ENCODE measurements at regions not wholly inside any gene's neighbourhood (a gene's known extent, or its start where the extent isn't known, plus 50 kb on each side); places are given as distances from the start of the nearest gene placed in this dataset.

DNA sequence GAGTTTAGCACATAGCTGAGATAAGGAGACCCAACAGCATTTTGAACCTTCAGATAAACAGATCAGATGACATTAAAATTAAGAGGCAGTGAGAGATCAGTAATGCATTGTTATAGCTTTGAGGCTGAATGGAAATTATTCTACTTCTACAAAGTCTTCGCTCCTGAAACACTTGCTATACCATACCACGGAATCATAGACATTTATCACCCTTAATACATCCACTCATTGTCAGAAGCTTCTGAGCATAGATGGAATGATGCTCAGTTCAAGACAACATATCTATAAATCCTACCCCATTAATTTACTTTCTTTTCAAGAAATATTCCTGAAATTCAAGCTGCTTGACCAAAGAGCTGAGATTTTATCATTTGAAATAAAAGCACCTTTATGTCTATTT, 266.7 kb downstream of the C3orf38 start:
- CTCF ChIA-PET, result no interaction called here
- Histone ChIP-seq H3F3A (ENCODE audit: low read length, unreplicated experiment) (no peaks in the 10 kb centered on the region), H4K20me1 (ENCODE audit: low read length) (no peaks in the 10 kb centered on the region), H3K4me2 (ENCODE audit: low read length) (no peak overlapping the region), H3K9ac (ENCODE audit: low read length) (no peak overlapping the region), H3K27ac (ENCODE audit: low read length) (no peak overlapping the region), H3K79me2 (ENCODE audit: low read length) (no peaks in the 10 kb centered on the region), H3K9me3 (ENCODE audit: low read length) (no peaks in the 10 kb centered on the region), H3K4me1 (ENCODE audit: insufficient read depth, low read length) (no peaks in the 10 kb centered on the region), H3K9me2 (replicated peaks; ENCODE audit: low read length) (no peaks in the 10 kb centered on the region), H3K4me3 (ENCODE audit: low read length) (no peak overlapping the region), H3K36me3 (ENCODE audit: low read depth, low read length) (no peaks in the 10 kb centered on the region), H3K27me3 (ENCODE audit: low read length) (no peaks in the 10 kb centered on the region), H2AFZ (ENCODE audit: low read length) (no peak overlapping the region)
- no peak for TF ChIP-seq EZH2phosphoT487 (IDR thresholded peaks at IDR 0.05; ENCODE audit: borderline replicate concordance, low read length)
- no peak for TF ChIP-seq EZH2 (IDR thresholded peaks at IDR 0.05; ENCODE audit: low read length, unreplicated experiment)
- TF ChIP-seq, protein P1, sequence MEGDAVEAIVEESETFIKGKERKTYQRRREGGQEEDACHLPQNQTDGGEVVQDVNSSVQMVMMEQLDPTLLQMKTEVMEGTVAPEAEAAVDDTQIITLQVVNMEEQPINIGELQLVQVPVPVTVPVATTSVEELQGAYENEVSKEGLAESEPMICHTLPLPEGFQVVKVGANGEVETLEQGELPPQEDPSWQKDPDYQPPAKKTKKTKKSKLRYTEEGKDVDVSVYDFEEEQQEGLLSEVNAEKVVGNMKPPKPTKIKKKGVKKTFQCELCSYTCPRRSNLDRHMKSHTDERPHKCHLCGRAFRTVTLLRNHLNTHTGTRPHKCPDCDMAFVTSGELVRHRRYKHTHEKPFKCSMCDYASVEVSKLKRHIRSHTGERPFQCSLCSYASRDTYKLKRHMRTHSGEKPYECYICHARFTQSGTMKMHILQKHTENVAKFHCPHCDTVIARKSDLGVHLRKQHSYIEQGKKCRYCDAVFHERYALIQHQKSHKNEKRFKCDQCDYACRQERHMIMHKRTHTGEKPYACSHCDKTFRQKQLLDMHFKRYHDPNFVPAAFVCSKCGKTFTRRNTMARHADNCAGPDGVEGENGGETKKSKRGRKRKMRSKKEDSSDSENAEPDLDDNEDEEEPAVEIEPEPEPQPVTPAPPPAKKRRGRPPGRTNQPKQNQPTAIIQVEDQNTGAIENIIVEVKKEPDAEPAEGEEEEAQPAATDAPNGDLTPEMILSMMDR (conservative IDR thresholded peaks at IDR 0.05; ENCODE audit: low read depth, low read length), result no peak
- DNase-seq (no peak), ATAC-seq (no peak)
- BruUV-seq (replicated peaks), result no TSS peak
- POLR2A ChIA-PET (ENCODE audit: unreplicated experiment), result no interaction called here
- intact Hi-C loops (cut with micrococcal nuclease), result no loop called here

GRCh38 chr3:88418219-88418618, 268.5 kb downstream of the C3orf38 start:
- no TSS peak for BruUV-seq (replicated peaks)
- H3F3A ChIP-seq (ENCODE audit: low read length, unreplicated experiment), result no peaks in the 10 kb centered on the region
- no peaks in the 10 kb centered on the region for H3K79me2 ChIP-seq (ENCODE audit: low read length)
- H3K9ac ChIP-seq (ENCODE audit: low read length), result no peak overlapping the region
- ChIA-PET POLR2A (ENCODE audit: unreplicated experiment) (no interaction called here), CTCF (no interaction called here)
- H3K27me3 ChIP-seq (ENCODE audit: low read length), result 0 out of 2 replicates have a peak, but pooled peaks cover 7% of the 10 kb centered on the region
- H3K9me3 ChIP-seq (ENCODE audit: low read length), result no peaks in the 10 kb centered on the region
- no peaks in the 10 kb centered on the region for H3K36me3 ChIP-seq (ENCODE audit: low read depth, low read length)
- H4K20me1 ChIP-seq (ENCODE audit: low read length), result no peaks in the 10 kb centered on the region
- H2AFZ ChIP-seq (ENCODE audit: low read length), result no peak overlapping the region
- TF ChIP-seq, protein P1 (conservative IDR thresholded peaks at IDR 0.05; ENCODE audit: low read depth, low read length), result no peak
- no peak for TF ChIP-seq EZH2 (IDR thresholded peaks at IDR 0.05; ENCODE audit: low read length, unreplicated experiment)
- ATAC-seq (no peak), DNase-seq (no peak)
- H3K4me2 ChIP-seq (ENCODE audit: low read length), result no peak overlapping the region
- no peak overlapping the region for H3K27ac ChIP-seq (ENCODE audit: low read length)
- H3K9me2 ChIP-seq (replicated peaks; ENCODE audit: low read length), result no peaks in the 10 kb centered on the region
- H3K4me1 ChIP-seq (ENCODE audit: insufficient read depth, low read length), result no peaks in the 10 kb centered on the region
- intact Hi-C loops (cut with micrococcal nuclease), result no loop called here
- H3K4me3 ChIP-seq (ENCODE audit: low read length), result no peak overlapping the region

- H3K27ac ChIP-seq (ENCODE audit: low read length), result no peak overlapping the region
- no peaks in the 10 kb centered on the region for H3K36me3 ChIP-seq (ENCODE audit: low read depth, low read length)
- POLR2A ChIA-PET (ENCODE audit: unreplicated experiment), result no interaction called here
- no peaks in the 10 kb centered on the region for H4K20me1 ChIP-seq (ENCODE audit: low read length)
- no peak overlapping the region for H3K9ac ChIP-seq (ENCODE audit: low read length)
- H3K4me3 ChIP-seq (ENCODE audit: low read length), result no peak overlapping the region
- no peak overlapping the region for H3K4me2 ChIP-seq (ENCODE audit: low read length)
- intact Hi-C loops (cut with micrococcal nuclease), result loop anchor here (5.0 kb wide), 1 partner anchor 51 kb away; no protein-coding TSS in a partner anchor
- 0 out of 2 replicates have a peak, but pooled peaks cover 3% of the 10 kb centered on the region for H3K27me3 ChIP-seq (ENCODE audit: low read length)
- no TSS peak for BruUV-seq (replicated peaks)
- ATAC-seq (no peak), DNase-seq (no peak)
- H3K79me2 ChIP-seq (ENCODE audit: low read length), result no peaks in the 10 kb centered on the region
- no peaks in the 10 kb centered on the region for H3K4me1 ChIP-seq (ENCODE audit: insufficient read depth, low read length)
- 0 out of 2 replicates have a peak overlapping the region, but pooled peaks have one; percentile 10 for H2AFZ ChIP-seq (ENCODE audit: low read length)
- CTCF ChIA-PET, result no interaction called here
- TF ChIP-seq EZH2 (IDR thresholded peaks at IDR 0.05; ENCODE audit: low read length, unreplicated experiment) (no peak), EZH2phosphoT487 (IDR thresholded peaks at IDR 0.05; ENCODE audit: borderline replicate concordance, low read length) (no peak)
- TF ChIP-seq, protein P1 (conservative IDR thresholded peaks at IDR 0.05; ENCODE audit: low read depth, low read length), result no peak
- no peaks in the 10 kb centered on the region for H3K9me2 ChIP-seq (replicated peaks; ENCODE audit: low read length)
- no peaks in the 10 kb centered on the region for H3F3A ChIP-seq (ENCODE audit: low read length, unreplicated experiment)
- H3K9me3 ChIP-seq (ENCODE audit: low read length), result no peaks in the 10 kb centered on the region
Observed at GRCh38 chr3:88433568-88433967, 283.8 kb downstream of the C3orf38 start.

Data from PC-3 (cell line).